Gastroesophageal sphincter (tissue), 3 donors: ENCODE measurements at regions not wholly inside any gene's neighbourhood (a gene's known extent, or its start where the extent isn't known, plus 50 kb on each side); places are given as distances from the start of the nearest gene placed in this dataset.

Source experiments
- CTCF ChIP-seq, 4 experiments: fragments of 200-600 bp in 2 of 4; fragments of 450-650 bp in 2 of 4; sonication (generic) in 1 of 4; IDR thresholded peaks; one replicate each; pipeline ENCODE4 v1.5.1; 2017 to 2019; ENCODE audit warnings: antibody characterized with exemption in 4 of 4, mild to moderate bottlenecking in 2 of 4, moderate library complexity in 2 of 4
- POLR2A ChIP-seq, 2 donors: fragments of 450-650 bp; IDR thresholded peaks; one replicate each; pipeline ENCODE4 v1.6.1; 2017; ENCODE audit warnings: antibody characterized with exemption in 2 of 2, mild to moderate bottlenecking in 2 of 2, moderate library complexity in 1 of 2

- no peak for TF ChIP-seq POLR2A (IDR thresholded peaks at IDR 0.05)
- TF ChIP-seq CTCF (IDR thresholded peaks at IDR 0.05) = no peak
Observed at GRCh38 chr5:36787365-36788093, 89.0 kb upstream of the NIPBL start.
